Fibroblast of villous mesenchyme (primary cell): ENCODE measurements at regions not wholly inside any gene's neighbourhood (a gene's known extent, or its start where the extent isn't known, plus 50 kb on each side); places are given as distances from the start of the nearest gene placed in this dataset.
A peak's percentile ranks its signal among the peaks of the same experiment; 100 is the strongest.

Experiments
- DNase-seq: peaks from one replicate; pipeline ENCODE4 v3.0.0-alpha.2; 2010; ENCODE audit warnings: low read depth
- H3K4me3 ChIP-seq: 2 replicates; pipeline ENCODE4 v1.5.1; 2011; ENCODE audit warnings: low read depth, mild to moderate bottlenecking, low read length
- CTCF ChIP-seq: IDR thresholded peaks from 2 replicates; pipeline ENCODE4 v1.5.1; 2012; ENCODE audit warnings: low read depth, mild to moderate bottlenecking, low read length; ENCODE audit not compliant: insufficient read depth

GRCh38 chr2:199693861-199694260 is 157.1 kb downstream of the FTCDNL1 start:
- no peak for DNase-seq
- no peak overlapping the region for H3K4me3 ChIP-seq
- TF ChIP-seq CTCF, result no peak

- peak; percentile 4 for DNase-seq
- TF ChIP-seq CTCF, result no peak
- H3K4me3 ChIP-seq, result no peak overlapping the region
These were observed 158.5 kb downstream of the FTCDNL1 start for GRCh38 chr2:199692489-199692888.

GRCh38 chr2:199690225-199690624 is 160.8 kb downstream of the FTCDNL1 start:
- no peak overlapping the region for H3K4me3 ChIP-seq
- DNase-seq, result no peak
- no peak for TF ChIP-seq CTCF

GRCh38 chr2:199685669-199686068 is 165.3 kb downstream of the FTCDNL1 start:
- TF ChIP-seq CTCF, result no peak
- DNase-seq, result no peak
- H3K4me3 ChIP-seq, result no peak overlapping the region

DNA sequence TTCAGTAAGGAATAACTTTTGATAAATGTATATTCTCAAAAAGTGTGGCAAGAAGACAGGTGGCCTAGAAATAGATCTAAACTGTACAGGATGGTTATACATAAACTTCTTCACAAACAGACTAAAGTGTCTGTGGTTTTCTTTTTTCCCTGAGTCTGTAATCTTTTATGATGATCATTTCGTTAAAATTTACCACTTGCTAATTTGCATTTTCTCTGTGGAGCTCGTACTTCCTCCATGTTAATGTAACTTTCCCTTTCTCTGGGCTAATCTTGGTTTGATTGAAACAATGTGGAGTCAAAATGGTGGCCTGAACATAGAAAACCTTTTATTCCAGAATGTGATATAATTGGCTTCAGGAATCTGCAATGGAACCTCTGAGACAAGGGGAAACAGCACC is 166.2 kb downstream of the FTCDNL1 start:
- TF ChIP-seq CTCF, result no peak
- no peak overlapping the region for H3K4me3 ChIP-seq
- no peak for DNase-seq

GRCh38 chr2:199684168-199684567 is 166.8 kb downstream of the FTCDNL1 start:
- no peak for DNase-seq
- H3K4me3 ChIP-seq, result no peak overlapping the region
- peak; percentile 26 for TF ChIP-seq CTCF

DNA sequence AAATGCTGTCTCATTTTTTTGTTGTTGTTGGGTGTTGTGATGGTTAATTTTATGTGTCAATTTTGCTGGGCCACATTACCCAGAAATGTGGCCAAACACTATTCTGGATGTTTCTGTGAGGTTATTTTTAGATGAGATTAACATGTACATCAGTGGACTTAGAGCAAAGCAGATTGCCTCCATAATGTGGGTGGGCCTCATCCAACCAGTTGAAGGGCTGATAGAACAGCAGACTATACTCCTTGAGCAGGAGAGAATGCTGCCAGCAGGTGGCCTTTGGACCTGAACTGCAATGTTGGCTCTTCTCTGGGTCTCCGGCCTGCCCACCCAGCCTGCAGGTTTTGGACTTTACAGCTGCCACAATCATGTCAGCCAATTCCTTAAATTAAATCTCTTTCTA is 169.0 kb downstream of the FTCDNL1 start:
- no peak for TF ChIP-seq CTCF
- H3K4me3 ChIP-seq, result no peak overlapping the region
- DNase-seq, result no peak
